CD4-positive, alpha-beta T cell treated with Interleukin-17A for 4 hours (primary cell): ENCODE measurements at regions not wholly inside any gene's neighbourhood (a gene's known extent, or its start where the extent isn't known, plus 50 kb on each side); places are given as distances from the start of the nearest gene placed in this dataset.

Experiments used
- DNase-seq: peaks from one replicate; pipeline ENCODE4 v3.0.0-alpha.2; 2020; ENCODE audit warnings: mixed read lengths

DNA sequence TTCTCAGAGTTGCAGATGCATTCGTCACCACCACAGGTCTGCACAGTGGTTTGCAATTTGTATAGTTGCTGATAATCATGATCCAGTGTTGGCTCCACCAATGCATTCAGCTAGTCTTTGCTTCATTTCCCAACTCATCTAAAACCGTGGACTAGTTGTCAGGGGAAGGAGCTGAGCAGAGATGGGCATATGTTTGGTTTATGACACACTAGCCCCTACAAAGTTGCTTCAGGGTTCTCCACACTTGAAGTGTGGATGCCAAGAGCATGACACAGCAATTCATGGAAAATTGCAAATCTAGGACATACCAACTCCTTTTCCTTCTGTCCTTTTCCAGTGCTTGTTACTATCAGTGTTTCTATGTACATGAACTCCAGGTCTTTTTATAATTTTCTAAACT is 168.0 kb downstream of the TNFSF13B start:
- no peak for DNase-seq

DNA sequence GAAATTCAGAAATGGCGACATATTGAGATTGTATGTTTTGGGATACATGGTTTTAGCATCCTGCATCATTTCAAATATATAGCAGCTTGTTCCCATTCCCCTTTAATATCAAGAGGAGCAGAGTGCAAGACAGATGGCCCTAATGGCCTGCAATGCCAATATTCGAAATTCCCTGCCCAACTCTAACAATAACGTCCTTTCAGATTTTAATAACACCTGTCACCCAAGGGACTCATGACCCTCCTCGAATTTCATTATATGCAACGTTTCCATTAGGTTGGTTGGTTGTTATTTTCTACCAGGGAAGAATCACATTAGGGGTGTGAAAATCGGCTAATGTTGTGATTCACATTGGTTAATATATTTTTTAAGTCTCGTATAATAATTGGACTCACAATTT is 170.0 kb downstream of the TNFSF13B start:
- no peak for DNase-seq

DNA sequence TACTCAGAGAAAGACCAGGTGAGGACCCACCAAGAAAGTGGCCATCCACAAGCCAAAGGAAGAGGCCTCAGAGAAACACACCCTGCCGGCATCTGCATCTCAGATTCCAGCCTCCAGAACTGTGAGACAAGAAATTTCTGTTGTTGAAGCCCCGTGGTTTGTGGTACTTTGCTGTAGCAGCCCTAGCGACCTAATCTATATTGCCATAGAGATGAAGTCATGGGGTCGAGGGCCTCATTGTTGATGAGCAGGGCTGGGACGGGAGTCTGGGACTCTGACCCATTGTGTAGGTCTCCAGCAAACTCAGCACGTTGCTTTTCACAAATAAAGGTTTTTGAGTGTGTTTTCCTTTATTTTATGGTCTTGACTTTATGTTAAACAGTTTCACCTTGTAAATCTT is 174.9 kb downstream of the TNFSF13B start:
- DNase-seq = no peak

GRCh38 chr13:108448891-108449290 is 179.4 kb downstream of the TNFSF13B start:
- no peak for DNase-seq

DNA sequence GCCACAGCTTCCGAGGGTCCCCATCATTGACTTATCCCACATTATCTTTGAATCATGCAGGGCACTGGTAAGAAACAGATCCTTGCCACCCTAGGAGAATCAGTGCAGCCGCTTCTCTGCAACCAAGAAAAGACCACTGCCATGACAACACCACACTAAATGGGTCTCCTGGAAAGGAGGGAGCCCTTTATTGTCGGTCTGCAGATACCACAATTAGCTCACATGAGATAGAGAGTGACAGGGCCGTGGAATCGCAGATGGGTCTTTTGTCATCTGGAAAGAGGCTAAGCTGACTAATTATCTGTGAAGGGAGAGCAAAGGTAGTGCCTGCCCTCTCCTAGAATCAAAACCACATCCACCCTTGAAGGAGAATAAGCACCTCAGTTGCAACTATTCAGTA is 178.3 kb upstream of the MYO16 start:
- no peak for DNase-seq

DNA sequence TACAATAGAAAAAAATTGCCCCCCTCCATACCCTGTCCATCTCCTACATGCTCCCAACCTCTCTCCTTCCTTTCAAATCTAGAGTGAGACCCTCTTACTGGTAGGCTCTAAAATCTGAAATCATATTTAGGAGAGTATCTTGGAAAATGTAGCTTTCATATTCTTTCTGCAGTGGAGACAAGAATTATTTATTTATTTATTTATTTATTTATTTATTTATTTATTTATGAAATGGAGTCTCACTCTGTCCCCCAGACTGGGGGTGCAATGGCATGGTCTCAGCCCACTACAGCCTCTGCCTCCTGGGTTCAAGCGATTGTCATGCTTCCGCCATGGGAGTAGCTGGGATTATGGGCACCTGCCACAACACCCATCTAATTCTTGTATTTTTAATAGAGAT is 174.1 kb upstream of the MYO16 start:
- no peak for DNase-seq

- no peak for DNase-seq
Observed at GRCh38 chr13:108460043-108460442, 169.4 kb upstream of the MYO16 start.

DNA sequence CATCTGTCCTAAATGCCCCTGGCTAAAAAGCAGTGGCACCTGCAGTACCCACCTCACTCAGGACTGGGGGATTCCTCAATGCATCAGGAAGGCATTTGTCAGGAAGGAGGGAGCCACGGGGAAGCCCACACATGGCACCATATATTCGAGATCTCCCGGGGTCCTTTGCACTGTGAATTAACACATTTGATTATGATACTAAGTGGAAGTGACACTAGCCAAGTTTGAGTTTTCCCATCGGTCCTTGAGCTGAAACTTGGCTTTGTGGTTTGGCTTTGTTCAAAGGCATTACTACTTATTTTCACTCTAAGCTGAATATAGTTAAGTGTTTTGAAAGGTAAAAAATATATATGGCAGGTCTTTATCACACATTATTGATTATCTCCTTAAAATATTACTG is 168.7 kb upstream of the MYO16 start:
- DNase-seq = no peak

DNA sequence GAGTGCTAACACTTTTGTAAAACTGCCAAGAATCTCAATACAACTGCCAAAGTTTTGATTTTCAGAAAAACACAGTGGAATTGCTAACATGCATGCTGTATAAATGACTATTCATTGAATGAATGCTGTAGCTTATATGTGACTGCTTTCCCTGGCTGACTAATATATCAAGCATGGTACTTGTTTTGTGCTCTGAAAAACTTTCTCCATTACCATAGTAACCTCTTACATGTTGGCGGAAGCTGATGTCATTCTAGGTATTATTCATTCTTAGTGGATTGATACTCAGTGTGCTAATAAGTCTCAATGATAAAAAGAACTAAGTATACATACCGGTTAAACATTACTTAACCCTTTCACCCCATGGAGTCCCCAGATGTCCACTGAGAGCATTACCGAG is 166.1 kb upstream of the MYO16 start:
- no peak for DNase-seq

GRCh38 chr13:108470921-108471320 is 158.5 kb upstream of the MYO16 start:
- no peak for DNase-seq

DNA sequence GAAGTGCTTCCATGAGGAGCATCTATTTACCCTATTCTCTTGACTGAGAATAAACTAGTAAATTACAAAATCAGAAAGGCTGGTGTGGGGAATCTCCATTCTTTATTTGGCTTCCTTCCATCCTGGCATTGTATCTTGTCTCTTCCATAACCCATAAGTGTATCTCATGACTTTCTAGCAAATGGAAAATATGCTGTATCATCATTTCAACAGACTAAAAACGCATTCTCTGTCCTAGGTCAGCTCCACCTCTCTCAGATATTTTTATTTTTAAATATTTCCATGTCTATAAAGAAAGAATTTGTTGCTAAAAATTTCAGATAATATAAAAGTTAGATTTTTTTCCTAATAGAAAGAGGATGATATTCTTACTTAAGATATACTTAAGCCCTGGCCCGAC is 154.2 kb upstream of the MYO16 start:
- DNase-seq = no peak

- no peak for DNase-seq
Observed at GRCh38 chr13:108477376-108477775, 152.0 kb upstream of the MYO16 start.

- no peak for DNase-seq
Observed at GRCh38 chr13:108478179-108478578, 151.2 kb upstream of the MYO16 start.

DNA sequence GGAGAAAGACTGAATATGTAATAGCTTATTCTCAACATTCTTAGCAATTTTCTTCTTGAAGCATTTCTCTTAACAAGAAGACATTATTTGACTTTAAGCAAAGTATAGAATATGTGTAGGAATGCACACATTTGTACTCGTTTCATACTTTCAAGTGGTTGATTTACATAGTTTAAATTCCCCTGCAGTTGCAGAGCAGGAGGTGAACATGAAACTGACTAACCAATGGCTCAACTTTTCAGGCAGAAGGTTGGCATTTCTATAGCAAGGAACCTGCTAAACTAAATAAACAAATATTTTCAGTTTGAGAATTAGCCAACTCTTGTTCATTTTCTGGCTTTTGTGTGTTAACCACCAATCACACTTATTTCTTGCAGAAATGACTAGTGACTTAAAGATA is 145.4 kb upstream of the MYO16 start:
- DNase-seq = no peak

DNA sequence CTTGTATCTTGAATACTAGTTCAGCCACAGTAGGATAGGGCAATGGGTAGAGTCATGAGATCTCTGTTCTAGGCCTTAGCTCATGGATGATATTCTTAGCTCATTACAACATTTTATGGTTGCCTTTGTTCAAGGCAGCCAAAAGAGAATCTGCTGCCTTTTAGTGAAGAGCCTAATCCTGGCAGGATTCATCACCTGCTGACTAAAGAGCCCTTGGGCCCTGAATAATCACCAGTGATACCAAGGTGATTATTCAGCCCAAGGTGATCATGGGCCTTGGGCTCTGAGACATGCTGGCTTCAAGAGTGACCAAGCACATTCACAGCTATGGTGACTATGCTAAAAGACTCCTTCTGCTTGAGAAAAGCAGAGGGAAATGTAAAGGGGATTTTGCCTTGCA is 143.3 kb upstream of the MYO16 start:
- no peak for DNase-seq

GRCh38 chr13:108494991-108495645 is 134.3 kb upstream of the MYO16 start:
- no peak for DNase-seq

DNA sequence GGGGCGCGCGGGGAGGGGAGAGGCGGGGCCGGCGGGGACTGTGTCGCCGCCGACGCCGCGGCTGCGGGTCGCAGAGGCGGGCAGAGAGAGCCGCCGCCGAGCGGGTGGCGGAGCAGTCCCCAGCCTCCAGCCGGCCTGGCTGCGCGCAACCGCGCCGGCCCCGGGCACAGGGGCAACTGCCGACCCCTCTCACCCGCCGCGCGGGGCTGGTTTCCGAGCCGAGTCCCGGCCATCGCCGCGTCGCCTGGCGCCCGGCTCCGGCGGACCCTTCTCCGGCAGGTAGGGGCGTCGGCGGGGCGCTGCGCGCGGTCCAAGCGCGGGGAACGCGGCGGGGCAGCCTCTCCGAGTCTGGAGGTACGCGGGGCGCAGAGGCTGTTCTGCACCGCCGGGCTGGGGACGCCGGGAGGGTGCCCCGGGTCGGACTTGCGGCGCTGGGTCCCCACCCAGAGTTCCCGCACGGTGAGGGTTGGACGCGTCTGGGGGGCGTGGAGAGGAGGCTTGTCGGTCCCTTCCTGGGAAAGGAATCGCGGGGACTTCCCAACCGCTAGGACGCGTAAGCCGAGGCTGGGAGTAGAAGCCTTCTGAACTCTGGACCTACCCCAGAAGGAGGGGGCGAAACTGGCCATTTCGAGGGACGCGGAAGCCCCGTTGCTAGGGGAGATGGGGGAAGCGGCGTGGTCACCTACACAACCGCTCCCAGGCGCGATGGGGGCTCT is 133.6 kb upstream of the MYO16 start:
- no peak for DNase-seq

- no peak for DNase-seq
Observed at GRCh38 chr13:108496362-108497210, 132.8 kb upstream of the MYO16 start.

DNA sequence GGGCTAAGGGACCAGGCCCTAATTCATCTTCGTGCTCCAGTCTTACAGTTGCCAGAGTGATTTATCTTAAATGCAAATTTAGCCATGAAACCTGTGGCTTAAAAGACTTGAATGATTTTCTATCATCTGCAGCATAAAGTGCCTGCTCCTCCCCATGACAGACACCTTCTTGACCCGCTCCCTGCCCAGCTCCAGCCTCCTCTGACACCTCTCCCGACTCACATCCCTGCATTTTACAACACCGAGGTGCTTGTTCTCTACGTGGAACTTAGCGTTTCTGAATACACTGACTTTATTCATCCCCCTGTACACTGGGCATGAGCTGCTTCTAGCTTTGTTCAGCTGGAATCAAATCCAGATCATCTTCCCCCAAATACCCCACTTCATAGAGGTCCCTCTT is 128.7 kb upstream of the MYO16 start:
- DNase-seq = no peak

DNA sequence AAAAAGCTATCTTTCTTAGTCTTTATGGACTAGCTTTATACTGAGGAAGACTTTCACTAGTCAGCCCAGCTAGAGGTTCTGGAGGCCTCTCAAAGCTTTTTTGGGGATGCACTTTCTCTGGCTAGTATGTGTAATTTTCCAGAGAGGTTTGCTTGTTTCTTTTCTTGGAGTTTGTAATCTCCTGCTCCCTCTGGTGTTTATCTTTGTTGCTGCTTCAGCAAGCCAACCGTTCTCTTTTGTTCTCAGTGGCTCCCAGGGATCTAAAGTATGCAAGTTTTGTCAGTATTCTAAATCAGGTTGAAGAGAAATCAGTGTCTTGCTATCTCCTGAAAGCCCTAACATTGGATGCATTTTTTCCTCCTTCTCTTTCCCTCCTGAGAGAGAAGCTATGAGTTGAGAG is 121.1 kb upstream of the MYO16 start:
- DNase-seq = no peak

DNA sequence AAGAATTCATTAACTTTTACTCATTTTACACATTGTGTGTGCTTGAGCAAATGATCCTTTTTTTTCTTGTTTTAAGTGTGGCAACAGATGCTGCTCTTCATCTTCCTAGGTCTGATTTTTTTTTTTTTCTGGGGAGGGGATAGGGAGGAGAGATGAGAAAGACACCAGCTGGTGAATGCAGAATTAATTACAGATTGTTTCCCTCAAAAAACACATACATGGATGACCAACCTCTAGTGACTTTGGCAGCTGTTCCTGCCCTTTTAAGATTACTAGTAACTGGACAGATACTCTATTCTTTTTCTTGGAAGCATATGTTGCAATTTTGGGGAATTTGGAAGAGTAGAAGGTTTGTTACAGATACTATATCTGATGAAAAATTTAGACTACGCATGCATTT is 103.6 kb upstream of the MYO16 start:
- DNase-seq = no peak

- no peak for DNase-seq
Observed at GRCh38 chr13:108526286-108526685, 103.1 kb upstream of the MYO16 start.

GRCh38 chr13:108527844-108528243 is 101.6 kb upstream of the MYO16 start:
- no peak for DNase-seq

GRCh38 chr13:108528303-108528702 is 101.1 kb upstream of the MYO16 start:
- no peak for DNase-seq
